HG03460 (cell line): ENCODE measurements at regions not wholly inside any gene's neighbourhood (a gene's known extent, or its start where the extent isn't known, plus 50 kb on each side); places are given as distances from the start of the nearest gene placed in this dataset.

Experiments used
- ATAC-seq: cut with Tn5 transposase; IDR thresholded peaks from one replicate; pipeline ENCODE4 v1.9.1; 2021; ENCODE audit not compliant: unreplicated experiment

DNA sequence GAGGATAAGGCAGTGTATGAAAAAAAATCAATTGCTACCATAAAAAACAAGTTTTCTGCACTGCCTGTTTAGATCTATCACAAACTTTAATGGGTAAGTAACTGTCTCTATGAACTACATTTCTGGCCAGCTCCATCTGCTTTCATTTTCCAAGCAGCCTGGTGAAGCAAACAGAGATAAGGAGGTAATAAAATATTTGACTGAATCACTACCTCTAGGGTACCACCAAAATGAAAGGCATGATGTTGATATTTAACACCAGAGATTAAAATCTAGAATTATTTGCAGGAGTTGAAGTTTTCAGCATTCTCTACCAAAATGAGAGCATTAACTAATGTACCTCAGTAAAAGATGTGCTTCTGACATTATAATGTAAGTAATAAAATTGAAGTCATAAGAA lies 863.5 kb upstream of the MGAT4C start:
- no peak for ATAC-seq

DNA sequence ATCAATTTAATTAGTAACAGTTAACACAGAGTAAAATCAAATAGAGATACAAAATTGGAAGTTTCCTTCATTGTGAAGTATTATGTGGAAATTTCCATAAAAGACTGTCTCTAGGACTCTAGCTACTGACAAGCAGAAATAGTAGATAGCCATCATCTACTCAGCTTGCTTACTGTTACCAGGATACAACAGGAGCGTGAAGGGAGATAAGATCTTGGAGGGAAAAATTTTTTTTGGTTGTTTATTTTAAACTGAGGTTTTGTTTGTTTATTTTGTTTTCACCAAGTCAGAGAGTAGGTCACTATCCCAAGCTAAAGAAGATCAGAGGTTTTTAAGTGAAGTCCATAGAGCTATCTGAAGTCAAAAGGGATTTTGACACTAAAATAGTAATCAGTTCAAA lies 861.3 kb upstream of the MGAT4C start:
- no peak for ATAC-seq

DNA sequence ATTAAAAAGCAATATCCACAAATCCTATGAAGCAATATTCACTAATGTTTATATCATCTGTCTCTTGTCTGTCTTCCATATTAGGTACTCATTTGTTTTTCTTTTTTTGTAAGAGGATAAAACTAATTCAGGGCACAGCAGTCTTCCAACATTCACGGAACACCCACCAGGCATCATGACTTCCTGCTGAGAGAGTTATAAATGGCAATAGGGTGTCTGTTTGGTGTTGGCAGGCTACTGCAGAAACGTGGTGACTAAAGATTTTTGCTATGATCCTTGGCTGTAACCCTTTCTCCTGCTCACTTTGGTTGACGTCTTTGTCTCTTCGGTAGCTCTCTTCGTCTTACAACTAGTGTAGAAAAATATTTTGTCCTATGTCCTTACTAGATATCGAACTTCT lies 860.6 kb upstream of the MGAT4C start:
- ATAC-seq: no peak

DNA sequence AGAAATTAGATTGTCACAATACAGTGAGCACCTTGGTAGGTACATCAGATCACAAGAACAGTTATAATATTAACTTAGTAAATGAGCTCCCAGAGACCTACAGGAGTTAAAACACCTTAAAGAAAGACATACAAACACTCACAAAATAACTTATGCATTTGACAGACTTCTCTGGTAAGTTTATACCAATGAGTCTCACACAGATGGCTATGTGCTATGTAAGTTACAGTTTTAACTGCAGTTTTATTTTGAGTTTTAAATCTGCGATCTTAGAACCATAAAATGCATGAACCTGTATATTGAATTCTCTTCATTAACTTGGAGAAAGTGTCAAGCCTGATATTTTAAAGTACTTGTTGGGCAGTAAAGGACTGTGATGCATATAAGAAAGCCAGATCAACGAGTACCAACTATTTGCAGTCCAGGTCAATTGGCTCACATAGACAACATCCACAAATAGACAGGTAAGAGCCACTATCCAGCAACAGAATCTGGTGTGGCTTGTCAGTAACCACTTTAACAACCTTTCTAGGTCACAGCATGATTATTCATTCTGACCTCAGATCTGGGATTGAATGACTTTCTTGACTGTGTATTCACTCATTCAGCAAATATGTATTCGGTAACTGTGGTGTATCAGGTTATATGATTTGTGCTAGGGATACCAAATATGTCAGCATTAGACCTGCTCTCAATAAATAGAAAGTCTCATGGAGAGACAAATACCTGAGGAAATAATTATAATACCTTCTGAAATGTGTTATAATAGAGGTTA lies 856.6 kb upstream of the MGAT4C start:
- ATAC-seq: no peak

DNA sequence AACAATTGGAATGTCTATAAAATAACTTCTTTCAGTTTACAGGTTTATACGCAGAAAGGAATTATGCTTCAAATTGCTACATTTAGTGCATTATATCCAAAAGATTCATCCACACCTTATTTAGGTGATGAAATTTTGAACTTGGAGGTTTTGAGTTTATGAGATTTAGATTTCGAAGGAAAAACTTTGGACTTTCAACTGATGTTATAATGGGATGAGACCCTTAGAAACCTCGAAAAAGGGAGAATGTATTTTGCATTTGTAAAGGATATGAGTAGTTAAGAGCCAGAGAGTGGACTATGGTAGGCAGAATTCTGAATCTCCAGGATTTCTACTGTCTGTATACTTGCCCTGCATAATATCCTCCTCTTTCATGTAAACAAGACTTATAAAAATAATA lies 851.6 kb upstream of the MGAT4C start:
- no peak for ATAC-seq

DNA sequence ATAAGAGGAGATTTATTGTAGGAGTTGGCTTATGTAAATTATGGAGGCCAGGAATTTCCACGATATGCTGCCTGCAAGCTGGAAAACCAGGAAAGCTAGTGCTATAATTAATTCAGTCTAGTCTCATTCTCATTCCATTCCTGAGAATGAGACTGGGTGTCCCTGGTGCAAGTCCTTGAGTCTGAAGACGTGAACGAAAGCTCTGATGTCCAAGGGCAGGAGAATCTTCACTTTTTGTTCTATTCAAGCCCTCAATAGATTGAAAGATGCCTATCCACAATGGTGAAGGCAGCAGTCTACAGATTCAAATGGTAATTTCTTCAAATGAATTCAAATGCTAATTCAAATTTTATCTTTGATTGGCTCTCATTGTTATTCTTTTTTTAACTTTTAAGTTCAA lies 851.1 kb upstream of the MGAT4C start:
- ATAC-seq: no peak

DNA sequence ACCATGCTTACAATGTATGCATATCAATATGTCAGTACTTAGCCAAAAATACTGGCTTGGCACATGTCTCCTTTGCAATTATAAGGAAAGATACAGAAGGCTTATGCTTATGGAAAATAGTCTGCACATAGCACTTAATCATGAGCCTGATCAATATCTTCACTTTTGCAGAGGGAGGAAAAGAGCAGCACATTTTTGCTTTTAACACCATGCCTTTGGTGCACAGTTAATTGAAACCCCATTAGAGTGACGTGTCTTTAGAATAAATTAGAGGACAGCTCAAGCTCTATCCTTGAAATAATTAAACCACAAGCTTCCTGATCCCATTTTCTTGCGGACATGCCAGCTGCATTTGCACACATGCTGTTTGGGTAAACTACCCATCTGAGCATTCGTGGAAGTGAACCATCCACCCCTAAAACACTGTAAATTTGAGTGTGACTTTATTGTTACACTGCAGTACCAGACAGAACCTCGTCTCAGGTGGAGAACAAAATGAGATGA lies 839.9 kb upstream of the MGAT4C start:
- no peak for ATAC-seq

DNA sequence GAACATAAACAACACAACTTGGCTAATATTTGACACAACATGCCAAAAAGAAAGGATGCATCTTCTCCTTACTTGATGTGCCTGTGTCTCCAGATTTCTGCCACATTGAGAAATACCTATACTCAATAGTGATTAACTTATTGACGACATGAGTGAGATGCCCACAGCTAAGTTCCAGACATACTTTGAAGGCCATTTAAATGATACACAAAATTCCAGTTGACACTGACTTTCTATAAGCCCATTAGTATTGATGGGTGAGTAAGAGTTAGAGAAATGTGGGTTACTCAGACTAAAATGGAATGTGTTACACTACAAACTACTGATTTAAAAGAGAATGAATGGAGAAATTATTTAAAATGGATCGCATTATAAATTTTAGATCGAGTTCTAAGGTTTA lies 838.2 kb upstream of the MGAT4C start:
- no peak for ATAC-seq

DNA sequence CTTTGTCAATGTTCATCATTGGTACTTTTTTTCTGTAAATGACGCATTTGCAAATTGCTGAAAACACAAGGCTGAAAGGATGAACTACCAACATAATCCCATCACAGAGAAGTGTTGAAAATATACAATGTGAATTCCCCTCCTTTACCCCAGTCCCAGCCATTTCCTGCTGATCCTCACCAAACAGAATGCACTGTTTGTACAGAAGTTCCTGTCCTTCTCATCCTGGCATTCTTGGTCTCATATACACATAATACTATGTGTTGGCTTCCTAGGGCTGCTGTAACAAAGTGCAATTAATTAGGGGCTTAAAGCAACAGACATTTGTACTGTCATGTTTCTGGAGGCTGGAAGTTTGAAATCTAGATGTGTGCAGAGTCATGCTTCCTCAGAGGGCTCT lies 836.2 kb upstream of the MGAT4C start:
- ATAC-seq: no peak

DNA sequence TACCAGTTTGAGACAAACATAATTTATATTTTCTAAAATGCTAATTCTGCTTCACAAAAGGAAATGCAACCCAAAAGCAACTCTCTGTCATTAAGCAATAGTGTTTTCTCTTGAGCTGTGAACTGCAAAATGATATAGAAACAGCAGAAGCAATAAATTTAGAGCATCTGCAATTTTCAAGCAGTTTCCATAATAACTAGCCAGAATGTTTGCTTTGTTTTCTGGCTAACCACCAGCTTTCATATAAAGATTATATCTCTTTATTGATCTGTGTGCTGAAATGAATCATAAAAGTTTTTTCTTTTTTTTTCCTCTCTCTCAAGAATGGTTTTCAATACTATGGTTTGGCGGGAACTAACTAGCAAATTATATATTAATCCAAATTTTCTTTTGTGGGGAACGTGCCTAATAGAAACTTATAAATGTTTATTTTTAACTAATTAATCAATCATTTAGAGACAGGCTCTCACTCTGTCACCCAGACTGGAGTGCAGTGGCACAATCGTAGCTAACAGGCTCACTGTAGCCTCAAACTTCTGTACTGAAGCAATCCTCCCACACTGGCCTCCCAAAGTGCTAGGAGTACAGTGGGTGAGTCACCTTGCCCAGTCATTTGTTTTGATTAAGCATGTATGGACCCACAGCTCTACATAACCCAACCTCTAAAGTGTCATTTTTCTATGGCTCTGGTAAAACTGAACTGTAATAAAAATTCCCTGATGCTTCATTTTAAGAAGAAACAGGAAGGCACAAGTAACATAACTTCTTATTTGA lies 830.1 kb upstream of the MGAT4C start:
- ATAC-seq: no peak

DNA sequence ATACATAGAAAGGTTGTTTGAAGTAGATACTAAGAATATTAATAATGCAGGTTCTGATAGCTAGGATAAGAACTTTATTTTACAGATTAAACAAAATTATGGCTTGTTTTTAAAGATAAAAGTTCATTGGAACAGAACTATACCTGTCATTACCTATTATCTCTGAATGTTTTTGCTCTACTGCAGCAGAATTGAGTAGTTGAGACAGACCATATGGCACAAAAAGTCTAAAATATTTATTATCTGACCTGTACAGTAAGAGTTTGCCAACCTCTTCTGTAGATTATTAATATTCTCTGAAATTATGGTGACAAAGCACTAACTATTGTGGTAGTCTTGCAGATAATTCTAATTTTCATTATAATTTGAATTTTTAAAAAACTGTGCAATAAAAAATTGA lies 829.1 kb upstream of the MGAT4C start:
- no peak for ATAC-seq

DNA sequence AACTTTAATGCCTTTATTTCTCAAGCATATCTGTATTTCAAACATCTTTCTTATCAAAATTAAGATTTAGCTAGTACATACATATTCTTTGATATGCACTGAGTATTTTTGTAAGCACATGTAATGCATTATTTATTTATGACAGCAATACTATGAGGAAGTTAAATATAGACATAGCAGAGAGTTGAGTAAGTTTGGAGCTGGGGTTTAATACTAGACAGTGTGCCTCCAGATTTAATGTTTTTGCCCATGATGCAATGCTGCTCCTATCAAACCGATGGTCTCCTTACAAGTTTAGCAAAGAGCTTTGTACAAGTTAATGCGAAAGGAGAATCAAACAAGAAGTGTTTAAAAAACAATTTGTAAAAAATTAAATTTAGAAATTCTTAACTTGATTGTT lies 826.6 kb upstream of the MGAT4C start:
- no peak for ATAC-seq

DNA sequence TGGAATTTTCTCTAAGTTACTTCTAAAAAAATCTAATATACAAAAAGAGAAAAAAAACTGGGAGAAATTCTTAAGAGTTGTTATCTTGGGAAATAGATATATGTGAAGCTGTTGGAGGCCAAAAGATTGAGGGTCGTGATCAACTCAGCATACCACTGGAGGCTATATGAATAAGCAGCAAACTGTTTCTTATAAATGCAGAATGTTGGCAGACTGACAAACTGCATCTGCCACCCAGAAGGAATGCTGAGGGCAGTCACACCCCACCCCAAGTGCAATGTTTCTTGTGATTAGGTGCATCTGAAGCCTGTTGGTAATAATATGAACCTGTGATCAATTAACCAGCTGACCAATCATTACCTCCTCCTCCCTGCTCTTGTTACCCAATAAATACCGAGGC lies 818.6 kb upstream of the MGAT4C start:
- no peak for ATAC-seq

DNA sequence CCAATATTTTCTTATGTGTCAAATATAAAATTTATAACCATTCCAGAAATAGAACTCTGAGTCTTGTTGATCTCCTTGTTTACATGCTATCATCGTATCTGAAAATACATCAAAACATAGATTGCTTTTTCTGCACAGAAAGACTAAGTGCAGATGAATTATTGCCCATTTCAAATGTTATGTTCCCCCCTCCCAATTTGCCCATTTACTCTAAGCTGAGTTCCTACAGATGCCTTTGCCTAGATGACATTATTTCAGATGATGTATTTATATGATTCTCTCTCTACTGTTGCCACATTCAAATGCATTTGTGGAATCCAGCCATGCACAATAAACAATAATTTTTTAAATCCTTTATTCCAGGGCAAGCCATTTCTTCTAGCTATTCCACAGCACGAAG lies 810.1 kb upstream of the MGAT4C start:
- ATAC-seq: no peak

DNA sequence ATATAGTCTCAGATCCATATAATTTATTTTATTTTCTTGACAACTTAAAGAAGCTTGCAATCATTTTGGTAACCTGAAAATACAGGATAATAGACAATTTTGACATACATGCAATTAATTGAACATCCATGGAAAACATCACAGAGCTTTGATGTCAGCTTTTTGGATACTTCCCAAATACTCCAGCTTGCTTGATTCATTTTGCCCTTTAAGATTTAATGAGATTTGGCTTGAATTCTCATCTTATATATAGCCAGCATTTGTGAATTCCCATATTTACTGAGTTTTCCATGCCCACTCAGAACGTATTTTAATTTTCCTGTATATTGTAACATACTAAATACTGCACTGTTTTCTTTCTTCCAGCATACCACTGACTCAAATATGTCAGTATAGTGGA lies 803.0 kb upstream of the MGAT4C start:
- no peak for ATAC-seq

DNA sequence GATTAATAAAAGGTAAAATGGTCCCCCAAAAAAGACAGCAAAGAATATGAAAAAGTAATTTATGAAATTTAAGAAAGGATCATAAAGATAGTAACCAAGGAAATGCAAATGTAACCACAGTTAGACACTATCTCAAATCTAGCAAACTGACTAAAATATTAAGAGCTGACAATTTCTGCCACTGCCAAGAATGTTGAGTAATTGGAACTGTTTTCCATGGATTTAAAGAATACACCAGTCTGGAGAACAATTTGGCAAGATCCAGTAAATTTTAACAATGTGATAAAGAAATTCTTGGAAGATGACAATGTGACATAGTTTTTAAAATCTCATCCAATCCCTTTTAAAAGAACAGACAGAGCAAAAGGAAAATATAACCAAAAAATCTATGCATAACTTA lies 798.0 kb upstream of the MGAT4C start:
- no peak for ATAC-seq

DNA sequence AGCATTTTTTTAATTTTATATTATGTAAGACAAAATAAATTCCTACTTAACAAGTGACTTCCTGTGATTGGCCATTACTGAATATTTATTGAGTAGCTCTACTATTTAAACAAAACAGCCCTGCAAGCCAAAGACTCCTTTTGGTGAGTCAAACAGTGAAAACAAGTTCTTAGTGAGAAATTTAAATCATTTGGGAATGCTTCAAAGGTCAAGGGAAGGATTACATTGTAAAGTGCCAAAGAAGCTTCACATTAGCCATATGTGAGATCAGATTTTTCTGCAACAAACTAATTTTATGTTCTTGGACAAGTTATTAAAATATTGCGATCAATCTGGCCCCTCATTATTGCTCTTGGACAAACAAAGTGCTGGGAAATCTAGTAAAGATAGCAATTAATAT lies 795.4 kb upstream of the MGAT4C start:
- no peak for ATAC-seq

DNA sequence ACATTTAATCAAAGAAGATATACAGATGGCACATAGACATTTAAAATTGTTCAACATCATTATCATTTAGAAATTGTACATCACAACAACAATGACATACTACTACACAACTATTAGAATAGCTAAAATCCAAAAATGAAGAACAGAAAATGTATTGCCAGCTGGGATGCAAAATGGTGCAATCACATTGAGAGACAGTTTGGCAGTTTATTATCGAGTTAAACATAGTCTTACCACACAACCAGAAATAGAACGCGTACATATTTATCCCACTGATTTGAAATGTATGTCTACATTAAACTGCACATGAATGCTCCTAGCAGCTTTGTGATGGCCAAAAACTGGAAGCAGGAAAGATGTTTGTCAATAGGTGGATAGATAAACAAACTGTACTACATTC lies 791.5 kb upstream of the MGAT4C start:
- ATAC-seq: no peak

DNA sequence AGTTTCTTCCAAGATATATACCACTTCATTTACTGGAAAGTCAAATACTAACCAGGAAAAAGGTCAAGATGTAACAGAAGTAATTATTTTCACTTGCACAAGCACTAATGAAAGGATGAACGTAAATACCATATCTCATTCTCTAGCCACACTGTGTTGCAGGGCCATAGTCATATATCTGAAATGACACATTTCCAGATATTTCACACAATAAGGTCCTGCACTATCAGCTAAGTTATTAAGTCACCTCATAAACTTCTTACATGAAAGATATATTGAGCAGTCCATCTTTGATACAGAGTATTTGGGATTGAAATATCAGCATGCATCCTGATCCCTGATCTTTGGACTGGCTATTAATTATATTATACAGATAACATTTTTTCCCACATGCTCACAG lies 783.3 kb upstream of the MGAT4C start:
- ATAC-seq: no peak

DNA sequence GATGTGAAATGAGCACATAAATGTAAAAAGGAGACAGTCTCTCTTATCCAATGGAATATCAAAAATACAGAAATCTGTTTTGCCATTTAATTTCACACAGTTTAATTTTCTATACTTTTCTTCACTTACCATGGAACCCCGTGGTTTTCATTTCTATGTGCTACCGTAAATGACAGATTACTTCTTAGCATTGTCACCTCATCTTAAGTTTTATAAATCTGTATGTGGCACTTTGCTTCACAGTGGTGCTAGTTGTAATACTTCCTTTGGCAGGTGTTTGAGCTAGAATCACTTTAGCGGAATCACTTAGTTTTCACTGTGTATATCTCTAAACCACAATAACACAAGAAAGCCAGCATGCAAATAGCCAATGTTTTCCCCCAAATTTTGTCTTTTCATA lies 781.9 kb upstream of the MGAT4C start:
- ATAC-seq: no peak

DNA sequence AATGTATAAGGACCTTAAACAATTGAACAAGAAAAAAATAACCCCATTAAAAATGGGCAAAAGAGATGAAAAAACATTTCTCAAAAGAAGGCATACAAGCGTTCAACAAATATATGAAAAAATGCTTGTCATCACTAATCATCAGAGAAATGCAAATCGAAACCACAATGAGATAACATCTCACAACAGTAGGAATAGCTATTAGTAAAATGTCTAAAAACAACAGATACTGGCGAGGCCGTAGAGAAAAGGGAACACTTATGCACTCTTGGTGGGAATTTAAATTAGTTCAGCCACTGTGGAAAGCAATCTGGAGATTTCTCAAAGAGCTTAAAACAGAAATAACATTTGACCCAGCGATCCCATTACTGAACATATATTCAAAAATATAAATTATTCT lies 769.8 kb upstream of the MGAT4C start:
- no peak for ATAC-seq

DNA sequence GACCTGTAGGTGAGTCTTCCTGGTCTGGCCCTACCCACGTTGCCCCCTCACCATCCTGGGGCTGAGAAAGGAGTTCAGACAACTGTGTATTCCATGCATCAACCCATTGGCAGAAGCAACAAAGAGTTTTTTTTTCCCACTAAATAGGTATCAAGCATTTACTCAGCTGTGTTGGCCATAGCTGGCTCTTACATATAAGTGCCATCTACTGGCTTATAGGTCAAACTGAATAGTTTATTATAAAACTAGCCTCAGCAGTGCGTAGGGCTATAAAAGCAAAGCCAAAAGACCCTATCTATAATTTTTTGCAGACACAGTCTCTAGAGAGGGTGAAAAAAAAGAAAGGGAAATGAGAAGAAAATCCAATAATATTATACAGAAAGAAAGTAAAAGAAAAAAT lies 765.2 kb upstream of the MGAT4C start:
- no peak for ATAC-seq

DNA sequence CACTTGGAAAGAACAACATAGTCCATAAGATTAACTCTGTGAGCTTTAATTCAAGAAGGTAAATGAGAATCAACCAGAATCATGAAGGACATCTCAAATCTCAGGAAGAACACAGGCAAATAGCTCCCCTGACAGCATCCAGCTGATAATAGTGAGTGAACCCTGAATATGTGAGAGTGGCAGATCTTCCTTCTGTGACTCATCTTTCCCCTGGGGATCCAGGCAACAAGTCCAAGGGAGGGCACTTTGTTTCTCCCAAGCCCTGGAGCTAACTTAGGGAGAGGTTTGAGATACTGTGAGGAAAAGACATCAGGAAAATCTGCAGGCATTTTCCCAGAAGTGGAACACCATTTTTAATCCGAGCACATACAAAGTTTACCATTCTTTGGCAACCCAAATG lies 763.9 kb upstream of the MGAT4C start:
- ATAC-seq: no peak
